OCI-LY1 (cell line): ENCODE measurements at regions not wholly inside any gene's neighbourhood (a gene's known extent, or its start where the extent isn't known, plus 50 kb on each side); places are given as distances from the start of the nearest gene placed in this dataset.

ENCODE experiments used
- H2AFZ ChIP-seq: fragments of 200-600 bp; sonication (generic), shearing (Covaris generic); 2 replicates; pipeline ENCODE4 v1.6.0; 2014; ENCODE audit warnings: antibody characterized with exemption, mild to moderate bottlenecking, low read length
- H3F3A ChIP-seq: fragments of 200-600 bp; sonication (generic), shearing (Covaris generic); 2 replicates; pipeline ENCODE4 v1.6.0; 2014; ENCODE audit warnings: mild to moderate bottlenecking, antibody characterized with exemption, low read length, moderate library complexity; ENCODE audit not compliant: insufficient read depth
- H3K27ac ChIP-seq: fragments of 200-600 bp; sonication (generic); 2 replicates; pipeline ENCODE4 v1.5.1; 2014; ENCODE audit warnings: low read length, mixed run types, mild to moderate bottlenecking, low read depth; ENCODE audit not compliant: poor library complexity, severe bottlenecking
- H3K27me3 ChIP-seq: fragments of 200-600 bp; sonication (generic); 2 replicates; pipeline ENCODE4 v1.6.0; 2014; ENCODE audit warnings: antibody characterized with exemption, mild to moderate bottlenecking, low read length, moderate library complexity; ENCODE audit not compliant: insufficient read depth
- H3K36me3 ChIP-seq: fragments of 200-600 bp; sonication (generic); 2 replicates; pipeline ENCODE4 v1.6.1; 2014; ENCODE audit warnings: mild to moderate bottlenecking, antibody characterized with exemption, low read length, moderate library complexity, mixed read lengths; ENCODE audit not compliant: insufficient read depth
- H3K4me1 ChIP-seq: fragments of 200-600 bp; sonication (generic); 2 replicates; pipeline ENCODE4 v1.5.1; 2014; ENCODE audit warnings: mild to moderate bottlenecking, low read length, moderate library complexity; ENCODE audit not compliant: insufficient read depth, severe bottlenecking
- H3K4me2 ChIP-seq: fragments of 200-600 bp; sonication (generic), shearing (Covaris generic); 2 replicates; pipeline ENCODE4 v1.6.1; 2014; ENCODE audit warnings: low read length
- H3K4me3 ChIP-seq: fragments of 200-600 bp; sonication (generic); 2 replicates; pipeline ENCODE4 v1.5.1; 2014; ENCODE audit warnings: low read length, low read depth, mild to moderate bottlenecking, mixed read lengths; ENCODE audit not compliant: poor library complexity, severe bottlenecking
- H3K79me2 ChIP-seq: fragments of 200-600 bp; shearing (Covaris generic); 2 replicates; pipeline ENCODE4 v1.6.1; 2016; ENCODE audit warnings: mixed run types, low read length, mixed read lengths; ENCODE audit not compliant: insufficient read depth
- H3K9ac ChIP-seq: fragments of 200-600 bp; sonication (generic), shearing (Covaris generic); 2 replicates; pipeline ENCODE4 v1.6.1; 2014; ENCODE audit warnings: mild to moderate bottlenecking, low read length, mixed read lengths
- H3K9me2 ChIP-seq: fragments of 200-600 bp; sonication (generic), shearing (Covaris generic); 2 replicates; pipeline ENCODE4 v1.6.1; 2014; ENCODE audit warnings: low read depth, mild to moderate bottlenecking, low read length, mixed read lengths
- H3K9me3 ChIP-seq: fragments of 200-600 bp; shearing (Covaris generic); 2 replicates; pipeline ENCODE4 v1.6.1; 2014; ENCODE audit warnings: low read length, mixed read lengths
- H4K20me1 ChIP-seq: fragments of 200-600 bp; sonication (generic), shearing (Covaris generic); 2 replicates; pipeline ENCODE4 v1.6.0; 2016; ENCODE audit warnings: mild to moderate bottlenecking, low read length; ENCODE audit not compliant: insufficient read depth
- CTCF ChIP-seq: fragments of 200-600 bp; sonication (generic), shearing (Covaris generic); IDR thresholded peaks from 2 replicates; pipeline ENCODE4 v1.5.1; 2017; ENCODE audit warnings: mild to moderate bottlenecking, antibody characterized with exemption, low read length, moderate library complexity, mixed read lengths
- EZH2 ChIP-seq: fragments of 200-600 bp; sonication (generic), shearing (Covaris generic); IDR thresholded peaks from 2 replicates; pipeline ENCODE4 v1.8.0; 2017; ENCODE audit warnings: borderline replicate concordance, mixed run types, mild to moderate bottlenecking, antibody characterized with exemption, low read length, moderate library complexity, mixed read lengths

- Histone ChIP-seq H3K9me2 (no peaks in the 10 kb centered on the region), H4K20me1 (no peaks in the 10 kb centered on the region), H3K4me2 (no peak overlapping the region), H3K9ac (no peak overlapping the region), H3K79me2 (no peaks in the 10 kb centered on the region), H3K4me1 (no peaks in the 10 kb centered on the region), H3K4me3 (no peak overlapping the region), H2AFZ (no peak overlapping the region), H3K9me3 (no peaks in the 10 kb centered on the region), H3K27ac (no peak overlapping the region), H3K36me3 (no peaks in the 10 kb centered on the region), H3F3A (no peaks in the 10 kb centered on the region), H3K27me3 (no peaks in the 10 kb centered on the region)
- TF ChIP-seq CTCF (no peak), EZH2 (no peak)
Observed at GRCh38 chr4:107166873-107167450, 130.8 kb upstream of the DKK2 start.

- no peaks in the 10 kb centered on the region for H4K20me1 ChIP-seq
- H3K9me2 ChIP-seq = no peaks in the 10 kb centered on the region
- no peak overlapping the region for H2AFZ ChIP-seq
- no peak overlapping the region for H3K4me3 ChIP-seq
- H3K36me3 ChIP-seq = no peaks in the 10 kb centered on the region
- H3F3A ChIP-seq = no peaks in the 10 kb centered on the region
- TF ChIP-seq CTCF (no peak), EZH2 (no peak)
- no peak overlapping the region for H3K9ac ChIP-seq
- H3K27me3 ChIP-seq = no peaks in the 10 kb centered on the region
- no peaks in the 10 kb centered on the region for H3K79me2 ChIP-seq
- no peaks in the 10 kb centered on the region for H3K9me3 ChIP-seq
- no peak overlapping the region for H3K27ac ChIP-seq
- H3K4me1 ChIP-seq = no peaks in the 10 kb centered on the region
- no peak overlapping the region for H3K4me2 ChIP-seq
Observed at GRCh38 chr4:107166181-107166580, 130.1 kb upstream of the DKK2 start.

GRCh38 chr4:107164962-107165475 is 128.9 kb upstream of the DKK2 start:
- Histone ChIP-seq H3K4me1 (no peaks in the 10 kb centered on the region), H3K4me3 (no peak overlapping the region), H3K4me2 (no peak overlapping the region), H2AFZ (no peak overlapping the region), H3F3A (no peaks in the 10 kb centered on the region), H3K9me2 (no peaks in the 10 kb centered on the region), H3K9ac (no peak overlapping the region), H3K27ac (no peak overlapping the region), H3K36me3 (no peaks in the 10 kb centered on the region), H3K79me2 (no peaks in the 10 kb centered on the region), H4K20me1 (no peaks in the 10 kb centered on the region), H3K27me3 (no peaks in the 10 kb centered on the region), H3K9me3 (no peaks in the 10 kb centered on the region)
- TF ChIP-seq CTCF (no peak), EZH2 (no peak)
